Hematopoietic multipotent progenitor cell treated with erythropoietin and hydrocortisone succinate and interleukin-3 and kit ligand, for 8 days (in vitro differentiated cells): ENCODE measurements at regions not wholly inside any gene's neighbourhood (a gene's known extent, or its start where the extent isn't known, plus 50 kb on each side); places are given as distances from the start of the nearest gene placed in this dataset.
"Not testable (repeated sequence)": the region's sequence is repeated elsewhere in the genome, so short reads cannot be mapped to it uniquely, and the experiment has no call there.

Experiments used
- DNase-seq: peaks from one replicate; pipeline ENCODE4 v3.0.0-alpha.2; 2015

- not testable (repeated sequence) for DNase-seq
Measured at GRCh38 chr11:14573539-14574057, 53.4 kb upstream of the PSMA1 start.

GRCh38 chr11:14577292-14577691, 57.1 kb upstream of the PSMA1 start:
- no peak for DNase-seq

DNA sequence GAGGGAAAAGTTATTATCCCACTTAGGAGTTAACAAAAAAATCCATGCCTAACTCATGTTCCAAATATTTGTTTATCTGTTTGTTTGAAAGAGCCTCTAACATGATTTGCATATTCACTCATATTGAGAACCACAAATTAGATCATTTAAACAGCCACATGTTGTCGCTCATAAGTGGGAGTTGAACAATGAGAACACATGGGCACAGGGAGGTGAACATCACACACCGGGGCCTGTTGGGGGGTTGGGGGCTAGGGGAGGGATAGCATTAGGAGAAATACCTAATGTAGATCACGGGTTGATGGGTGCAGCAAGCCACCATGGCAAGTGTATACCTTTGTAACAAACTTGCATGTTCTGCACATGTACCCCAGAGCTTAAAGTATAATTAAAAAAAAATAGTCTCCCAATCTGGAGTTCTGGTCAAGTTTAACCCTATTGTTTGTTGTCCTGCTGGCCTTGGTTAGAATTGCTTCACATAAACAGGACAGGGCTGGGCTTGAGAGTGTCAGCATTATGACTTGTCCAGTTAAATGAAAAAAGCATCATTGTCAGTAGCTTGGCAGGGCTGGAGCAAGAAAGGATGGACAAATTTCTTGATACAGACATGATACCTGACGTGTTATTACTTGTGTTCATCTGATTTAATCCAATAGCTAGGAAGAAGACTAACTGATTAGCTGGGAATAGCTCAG, 57.8 kb upstream of the PSMA1 start:
- DNase-seq = no peak

DNA sequence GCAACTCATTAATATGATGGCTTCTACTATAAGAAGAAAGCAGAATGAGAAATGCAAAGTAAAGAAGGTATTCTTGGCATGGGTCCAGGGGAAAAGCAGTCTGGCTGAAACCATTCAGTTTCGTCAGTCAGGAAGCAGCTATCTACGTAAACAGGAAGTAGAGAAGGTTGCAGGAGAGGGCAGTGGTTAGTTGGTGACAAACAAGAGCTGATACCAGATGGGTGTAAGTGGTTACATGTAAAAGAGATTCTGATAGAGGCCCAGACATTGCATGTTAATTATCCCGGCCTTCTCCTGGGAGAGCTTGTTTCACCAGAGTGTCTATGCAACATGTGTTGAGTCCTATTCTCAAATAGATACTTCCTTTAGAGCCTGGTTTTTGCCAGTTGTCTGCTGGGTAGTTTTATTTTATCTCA, 58.4 kb upstream of the PSMA1 start:
- peak; percentile 69 for DNase-seq

DNA sequence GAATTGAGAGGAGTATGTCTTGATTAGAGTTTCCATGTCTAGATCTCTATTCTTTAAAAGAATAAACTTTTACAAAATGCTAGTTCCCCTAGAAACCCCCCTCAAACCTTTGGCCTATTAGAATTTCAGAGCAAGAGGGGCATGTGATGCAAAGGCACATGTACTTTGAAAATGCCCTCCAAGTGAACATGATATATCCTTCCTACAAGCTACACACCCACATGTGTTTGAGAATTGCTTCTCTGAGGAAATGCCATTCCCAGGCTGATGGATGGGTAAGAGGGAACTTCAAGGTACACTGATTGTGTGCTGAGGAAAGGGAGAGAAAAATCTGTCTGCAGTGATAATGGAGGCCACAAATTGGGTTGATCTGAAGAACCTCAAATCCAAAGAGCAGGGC, 59.5 kb upstream of the PSMA1 start:
- DNase-seq = no peak

- no peak for DNase-seq
Measured at GRCh38 chr11:14582793-14583192, 60.8 kb upstream of the PDE3B start.

- no peak for DNase-seq
Measured at GRCh38 chr11:14583252-14584034, 60.2 kb upstream of the PDE3B start.

GRCh38 chr11:14584035-14584363, 59.6 kb upstream of the PDE3B start:
- DNase-seq = no peak

- no peak for DNase-seq
Measured at GRCh38 chr11:14584595-14584994, 59.0 kb upstream of the PDE3B start.

DNA sequence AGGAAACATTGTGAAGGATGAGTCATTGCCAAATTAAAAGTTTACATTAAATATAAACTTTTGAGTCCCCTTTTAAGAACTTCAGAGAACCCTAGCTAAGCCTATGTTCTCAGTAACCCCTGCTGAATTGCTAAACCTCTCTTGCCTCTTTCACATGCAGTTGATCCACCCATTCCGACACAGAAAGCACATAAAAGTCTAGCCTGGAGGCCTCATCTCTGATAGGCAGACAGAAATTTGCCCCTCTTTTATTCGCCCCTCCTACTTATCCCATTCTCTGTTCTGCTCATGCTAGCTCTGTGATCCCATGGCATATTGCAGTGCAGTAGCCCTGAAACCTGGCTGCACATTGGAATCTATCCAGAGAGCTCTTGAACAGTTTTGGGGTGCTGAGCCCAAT, 58.2 kb upstream of the PDE3B start:
- no peak for DNase-seq

DNA sequence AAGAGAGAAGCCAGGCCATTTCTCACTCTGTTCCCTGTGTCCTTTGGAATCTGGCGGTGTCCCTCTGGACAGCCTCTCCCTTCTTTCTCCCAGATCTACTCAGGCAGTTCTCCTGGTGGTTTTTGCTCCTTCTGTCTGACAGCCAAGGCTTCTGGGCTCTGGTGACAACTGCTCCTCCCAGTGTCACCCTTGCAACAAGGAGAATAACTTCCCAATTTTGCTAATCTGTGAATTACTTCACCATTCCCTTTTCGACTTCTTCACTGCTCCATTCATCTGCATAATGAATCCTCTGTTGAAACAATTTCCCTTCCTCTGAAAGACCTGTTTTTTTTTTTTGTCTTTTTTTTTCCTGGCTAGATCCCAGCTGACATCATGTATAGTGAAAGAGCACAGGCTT, 56.3 kb upstream of the PDE3B start:
- DNase-seq = no peak

DNA sequence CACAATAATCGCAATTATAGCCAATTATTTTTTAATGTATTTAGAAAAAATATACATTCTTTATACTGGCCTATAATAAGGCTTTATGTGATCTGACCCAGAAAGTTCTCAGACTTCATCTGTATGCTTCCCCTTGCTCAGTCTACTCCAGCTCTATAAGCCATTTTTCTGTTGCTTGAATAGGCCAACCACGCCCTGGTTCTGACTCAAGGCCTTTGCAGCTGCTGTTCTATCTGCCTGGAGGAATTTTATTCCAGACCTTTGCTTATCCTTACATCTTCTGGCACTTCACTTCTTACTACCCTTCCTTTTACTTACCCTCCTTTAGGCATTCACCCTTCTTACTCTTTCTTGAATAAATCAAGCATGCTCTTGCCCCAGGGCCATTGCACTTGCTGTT, 54.9 kb upstream of the PDE3B start:
- no peak for DNase-seq

- no peak for DNase-seq
Measured at GRCh38 chr11:14589421-14589820, 54.2 kb upstream of the PDE3B start.

GRCh38 chr11:14591046-14591445, 52.6 kb upstream of the PDE3B start:
- DNase-seq = not testable (repeated sequence)

DNA sequence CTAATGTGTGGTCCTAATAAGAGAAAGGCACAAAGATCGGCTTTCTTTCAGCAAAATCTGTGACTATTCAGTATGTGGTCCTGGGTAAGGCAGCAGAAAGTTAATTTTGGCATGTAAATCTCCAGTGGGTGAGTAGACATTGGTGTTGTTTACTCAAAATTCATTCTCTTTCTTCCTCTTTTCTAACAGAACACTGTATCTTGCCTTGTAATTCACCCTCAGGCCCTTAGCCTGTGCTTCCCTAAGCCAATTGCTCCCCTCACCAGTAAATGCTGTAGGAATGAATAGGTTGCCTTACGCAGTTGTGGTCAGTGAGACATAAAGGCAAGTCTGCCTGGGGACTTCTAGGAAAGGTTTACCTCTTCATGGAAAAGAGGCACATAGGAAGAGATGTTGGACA, 49.9 kb upstream of the PDE3B start:
- DNase-seq = no peak
